Caco-2 (cell line): ENCODE measurements at regions not wholly inside any gene's neighbourhood (a gene's known extent, or its start where the extent isn't known, plus 50 kb on each side); places are given as distances from the start of the nearest gene placed in this dataset.

Experiments used
- BruUV-seq: library from RNA; stranded (reverse); fragments of 400-500 nt; replicated peaks from 2 replicates; lab custom pipeline; 2021; lab: Mats Ljungman, UMichigan
- CTCF ChIA-PET: fragments of 300-600 bp; sonication (Branson Sonifier 250); formaldehyde crosslinking; loops from one replicate; lab custom pipeline; 2022; ENCODE audit warnings: antibody characterized with exemption; lab: Charles Lee
- POLR2A ChIA-PET: fragments of 300-600 bp; sonication (Branson Sonifier 250); formaldehyde crosslinking; loops from one replicate; lab custom pipeline; 2022; ENCODE audit warnings: antibody characterized with exemption; lab: Charles Lee
- DNase-seq, 2 experiments: peaks; one replicate each; pipeline versions ENCODE4 v3.0.0 to v3.0.0-alpha.2; 2020 to 2022
- H3K27me3 ChIP-seq: replicated peaks from 2 replicates; pipeline ENCODE4 v1.6.0; 2011; ENCODE audit warnings: low read length; ENCODE audit not compliant: control insufficient read depth, insufficient read depth
- H3K36me3 ChIP-seq: 2 replicates; pipeline ENCODE4 v1.5.1; 2011; ENCODE audit warnings: low read length; ENCODE audit not compliant: control insufficient read depth, insufficient read depth
- H3K4me1 ChIP-seq: fragments of 250-450 bp; sonication (Bioruptor Pico); 2 replicates; pipeline ENCODE4 v1.5.1; 2020; ENCODE audit warnings: mild to moderate bottlenecking
- H3K4me3 ChIP-seq: 2 replicates; pipeline ENCODE4 v1.5.1; 2011; ENCODE audit warnings: low read depth, mild to moderate bottlenecking, control low read depth, low read length
- H3K9me3 ChIP-seq: fragments of 250-450 bp; sonication (Bioruptor Pico); 2 replicates; pipeline ENCODE4 v1.5.1; 2020; ENCODE audit warnings: mild to moderate bottlenecking, moderate library complexity
- H3K27ac Mint-ChIP-seq: one replicate; pipeline ENCODE4 v1.8.0; 2022; ENCODE audit warnings: mixed read lengths; ENCODE audit not compliant: unreplicated experiment
- H3K27me3 Mint-ChIP-seq: one replicate; pipeline ENCODE4 v1.8.0; 2022; ENCODE audit warnings: mixed read lengths; ENCODE audit not compliant: insufficient read depth, unreplicated experiment
- H3K36me3 Mint-ChIP-seq: one replicate; pipeline ENCODE4 v1.8.0; 2022; ENCODE audit warnings: mild to moderate bottlenecking, mixed read lengths; ENCODE audit not compliant: insufficient read depth, unreplicated experiment
- H3K4me1 Mint-ChIP-seq: one replicate; pipeline ENCODE4 v1.8.0; 2022; ENCODE audit warnings: low read depth, mixed read lengths; ENCODE audit not compliant: unreplicated experiment
- H3K4me3 Mint-ChIP-seq: one replicate; pipeline ENCODE4 v1.8.0; 2022; ENCODE audit warnings: mild to moderate bottlenecking, moderate library complexity, mixed read lengths; ENCODE audit not compliant: unreplicated experiment
- H3K9me3 Mint-ChIP-seq: one replicate; pipeline ENCODE4 v1.8.0; 2022; ENCODE audit warnings: mixed read lengths; ENCODE audit not compliant: unreplicated experiment
- intact Hi-C: fragments of 100-400 bp; cut with micrococcal nuclease; formaldehyde crosslinking; loops from one replicate; pipeline ENCODE4 v1.10.0; 2022; ENCODE audit not compliant: unreplicated experiment
- TF ChIP-seq, protein P1 (sequence below), 2 experiments: fragments of 200-600 bp in 1 of 2; IDR thresholded peaks; 1 replicate in 1 of 2; 2 replicates in 1 of 2; pipeline versions ENCODE4 v1.5.1 to v1.8.0; 2011 to 2022; ENCODE audit warnings: antibody characterized with exemption in 1 of 2, control low read depth in 1 of 2, inconsistent platforms in 1 of 2, low read depth in 1 of 2, low read length in 1 of 2, mild to moderate bottlenecking in 1 of 2, moderate library complexity in 1 of 2; ENCODE audit not compliant: insufficient read depth in 1 of 2, severe bottlenecking in 1 of 2, unreplicated experiment in 1 of 2

DNA sequence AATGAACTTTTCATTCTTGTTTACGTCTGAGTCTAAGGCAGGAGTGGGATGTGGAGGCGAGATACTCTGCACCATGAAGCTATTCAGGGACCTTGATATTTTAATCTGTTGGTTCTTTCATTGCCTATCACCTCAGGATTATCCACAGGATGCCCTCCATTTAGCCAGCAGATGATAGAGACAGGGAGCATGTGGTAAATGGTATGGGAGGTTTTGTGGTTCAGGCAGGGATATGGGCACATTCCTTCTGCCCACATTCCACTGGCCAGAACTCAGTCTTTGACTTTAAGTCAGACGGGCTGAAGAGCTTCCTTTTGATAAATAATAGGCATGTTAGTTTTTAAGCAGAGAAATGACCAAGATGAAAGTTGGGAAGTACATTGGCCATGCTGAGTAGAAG lies 548.0 kb upstream of the CCDC54 start:
- no peak for DNase-seq
- Mint-ChIP-seq H3K9me3 (no peaks in the 10 kb centered on the region), H3K4me3 (no peak overlapping the region), H3K27ac (no peak overlapping the region), H3K36me3 (no peaks in the 10 kb centered on the region), H3K27me3 (no peaks in the 10 kb centered on the region), H3K4me1 (no peaks in the 10 kb centered on the region)
- POLR2A ChIA-PET = no interaction called here
- CTCF ChIA-PET = no interaction called here
- TF ChIP-seq, protein P1, sequence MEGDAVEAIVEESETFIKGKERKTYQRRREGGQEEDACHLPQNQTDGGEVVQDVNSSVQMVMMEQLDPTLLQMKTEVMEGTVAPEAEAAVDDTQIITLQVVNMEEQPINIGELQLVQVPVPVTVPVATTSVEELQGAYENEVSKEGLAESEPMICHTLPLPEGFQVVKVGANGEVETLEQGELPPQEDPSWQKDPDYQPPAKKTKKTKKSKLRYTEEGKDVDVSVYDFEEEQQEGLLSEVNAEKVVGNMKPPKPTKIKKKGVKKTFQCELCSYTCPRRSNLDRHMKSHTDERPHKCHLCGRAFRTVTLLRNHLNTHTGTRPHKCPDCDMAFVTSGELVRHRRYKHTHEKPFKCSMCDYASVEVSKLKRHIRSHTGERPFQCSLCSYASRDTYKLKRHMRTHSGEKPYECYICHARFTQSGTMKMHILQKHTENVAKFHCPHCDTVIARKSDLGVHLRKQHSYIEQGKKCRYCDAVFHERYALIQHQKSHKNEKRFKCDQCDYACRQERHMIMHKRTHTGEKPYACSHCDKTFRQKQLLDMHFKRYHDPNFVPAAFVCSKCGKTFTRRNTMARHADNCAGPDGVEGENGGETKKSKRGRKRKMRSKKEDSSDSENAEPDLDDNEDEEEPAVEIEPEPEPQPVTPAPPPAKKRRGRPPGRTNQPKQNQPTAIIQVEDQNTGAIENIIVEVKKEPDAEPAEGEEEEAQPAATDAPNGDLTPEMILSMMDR (IDR thresholded peaks at IDR 0.05; ENCODE audit: insufficient read depth in 1 of 2, low read depth in 1 of 2, low read length in 1 of 2, severe bottlenecking in 1 of 2, unreplicated experiment in 1 of 2) = no peak
- Histone ChIP-seq H3K4me1 (no peaks in the 10 kb centered on the region), H3K4me3 (no peak overlapping the region), H3K27me3 (no peaks in the 10 kb centered on the region), H3K36me3 (no peaks in the 10 kb centered on the region), H3K9me3 (no peaks in the 10 kb centered on the region)
- BruUV-seq = no TSS peak
- intact Hi-C loops = no loop called here

DNA sequence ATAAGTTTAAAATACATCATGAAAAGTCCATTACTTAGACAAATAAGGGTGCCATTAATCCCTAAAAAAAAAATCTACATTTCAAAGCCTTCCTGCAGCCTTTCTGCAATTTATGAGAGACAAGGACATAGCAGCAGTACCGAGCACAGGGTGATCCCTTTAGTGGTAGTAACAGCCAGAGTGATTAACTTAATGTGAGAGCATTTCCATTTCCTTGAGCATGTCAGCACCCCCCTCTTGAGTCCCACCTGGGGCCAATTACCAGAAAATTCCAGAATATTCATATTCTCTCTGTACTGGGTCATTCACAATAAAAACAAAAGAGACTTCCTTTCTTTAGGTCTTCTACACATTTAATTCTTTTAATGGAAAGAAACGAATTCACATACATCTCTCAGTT lies 546.9 kb upstream of the CCDC54 start:
- H3K27ac Mint-ChIP-seq = no peak overlapping the region
- H3K27me3 Mint-ChIP-seq = no peaks in the 10 kb centered on the region
- ChIA-PET POLR2A (no interaction called here), CTCF (no interaction called here)
- TF ChIP-seq, protein P1 (IDR thresholded peaks at IDR 0.05; ENCODE audit: insufficient read depth in 1 of 2, low read depth in 1 of 2, low read length in 1 of 2, severe bottlenecking in 1 of 2, unreplicated experiment in 1 of 2) = no peak
- Histone ChIP-seq H3K27me3 (no peaks in the 10 kb centered on the region), H3K36me3 (no peaks in the 10 kb centered on the region), H3K9me3 (no peaks in the 10 kb centered on the region), H3K4me3 (no peak overlapping the region), H3K4me1 (no peaks in the 10 kb centered on the region)
- no peaks in the 10 kb centered on the region for H3K4me1 Mint-ChIP-seq
- DNase-seq = no peak
- BruUV-seq = no TSS peak
- no peak overlapping the region for H3K4me3 Mint-ChIP-seq
- H3K36me3 Mint-ChIP-seq = no peaks in the 10 kb centered on the region
- no peaks in the 10 kb centered on the region for H3K9me3 Mint-ChIP-seq
- intact Hi-C loops = no loop called here

DNA sequence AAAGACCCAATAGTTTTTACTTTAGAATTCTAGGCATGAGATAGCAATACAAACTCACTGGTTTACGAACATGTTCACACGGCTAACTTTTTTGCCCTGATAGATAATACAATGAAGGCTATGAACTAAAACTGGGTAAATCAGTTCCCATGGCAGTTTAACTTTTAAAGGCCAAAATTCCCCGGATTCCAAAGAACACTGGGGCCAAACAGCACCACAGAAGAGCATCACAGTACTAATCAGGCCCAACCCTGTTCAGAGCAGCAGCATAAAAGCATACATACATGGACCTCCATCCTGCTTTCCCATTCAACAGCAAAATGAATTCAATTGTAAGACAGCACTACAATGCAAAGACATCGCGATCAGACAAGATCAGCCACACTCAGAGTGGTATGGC lies 540.3 kb upstream of the CCDC54 start:
- Mint-ChIP-seq H3K9me3 (no peaks in the 10 kb centered on the region), H3K36me3 (no peaks in the 10 kb centered on the region), H3K27me3 (no peaks in the 10 kb centered on the region), H3K27ac (no peak overlapping the region), H3K4me3 (no peak overlapping the region), H3K4me1 (no peaks in the 10 kb centered on the region)
- Histone ChIP-seq H3K9me3 (no peaks in the 10 kb centered on the region), H3K4me1 (no peaks in the 10 kb centered on the region), H3K27me3 (no peaks in the 10 kb centered on the region), H3K4me3 (no peak overlapping the region), H3K36me3 (no peaks in the 10 kb centered on the region)
- no peak for DNase-seq
- BruUV-seq = no TSS peak
- POLR2A ChIA-PET = no interaction called here
- intact Hi-C loops = no loop called here
- CTCF ChIA-PET = no interaction called here
- TF ChIP-seq, protein P1 (IDR thresholded peaks at IDR 0.05; ENCODE audit: insufficient read depth in 1 of 2, low read depth in 1 of 2, low read length in 1 of 2, severe bottlenecking in 1 of 2, unreplicated experiment in 1 of 2) = no peak
